ENCODE measurements at regions not wholly inside any gene's neighbourhood (a gene's known extent, or its start where the extent isn't known, plus 50 kb on each side); places are given as distances from the start of the nearest gene placed in this dataset.

DNA sequence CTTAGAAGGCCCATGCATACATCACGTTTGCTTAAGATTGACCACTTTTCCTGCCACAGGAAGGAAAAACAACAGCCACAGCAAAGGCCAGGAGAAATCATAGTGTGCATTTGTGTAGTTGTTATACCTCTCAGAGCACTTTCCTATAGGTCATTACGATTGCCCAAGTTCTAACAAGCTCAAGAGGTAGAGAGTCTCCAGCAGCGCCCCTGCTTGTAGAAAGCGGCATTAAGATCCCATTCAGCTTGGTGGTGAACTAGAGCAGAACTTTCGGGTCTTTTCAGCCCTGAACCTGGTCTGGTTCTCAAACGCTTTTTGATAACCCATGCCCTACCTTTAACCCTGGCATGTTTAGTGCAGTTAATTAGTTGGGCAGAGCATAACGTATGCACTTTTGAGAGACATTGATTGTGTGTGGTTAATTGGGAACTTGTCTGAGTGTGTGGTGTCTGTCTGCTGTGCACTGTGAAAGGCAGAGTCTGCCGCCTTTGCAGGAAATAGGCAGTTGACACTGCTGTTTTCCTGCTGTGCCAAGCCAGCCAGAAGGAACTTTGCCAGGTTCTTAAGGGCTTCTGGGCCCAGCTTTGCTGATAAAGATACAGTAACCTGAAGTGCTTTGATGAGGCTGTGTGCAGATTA lies 109.9 kb upstream of the CLMP start:
- TF ChIP-seq POLR2A (IDR thresholded peaks at IDR 0.05) (no peak), CTCF (IDR thresholded peaks at IDR 0.05) (no peak), EP300 (IDR thresholded peaks at IDR 0.05) (no peak), POLR2AphosphoS5 (IDR thresholded peaks at IDR 0.05) (no peak)

Data from upper lobe of left lung (tissue), 4 donors.